Stimulated activated CD8-positive, alpha-beta memory T cell treated with anti-CD3 and anti-CD28 coated beads, Interleukin-4, amount 100 ng/mL, for 48 hours (primary cell): ENCODE measurements at regions not wholly inside any gene's neighbourhood (a gene's known extent, or its start where the extent isn't known, plus 50 kb on each side); places are given as distances from the start of the nearest gene placed in this dataset.
"Not testable (repeated sequence)": the region's sequence is repeated elsewhere in the genome, so short reads cannot be mapped to it uniquely, and the experiment has no call there.

ENCODE experiments used
- DNase-seq: peaks from one replicate; pipeline ENCODE4 v3.0.0-alpha.2; 2020

DNA sequence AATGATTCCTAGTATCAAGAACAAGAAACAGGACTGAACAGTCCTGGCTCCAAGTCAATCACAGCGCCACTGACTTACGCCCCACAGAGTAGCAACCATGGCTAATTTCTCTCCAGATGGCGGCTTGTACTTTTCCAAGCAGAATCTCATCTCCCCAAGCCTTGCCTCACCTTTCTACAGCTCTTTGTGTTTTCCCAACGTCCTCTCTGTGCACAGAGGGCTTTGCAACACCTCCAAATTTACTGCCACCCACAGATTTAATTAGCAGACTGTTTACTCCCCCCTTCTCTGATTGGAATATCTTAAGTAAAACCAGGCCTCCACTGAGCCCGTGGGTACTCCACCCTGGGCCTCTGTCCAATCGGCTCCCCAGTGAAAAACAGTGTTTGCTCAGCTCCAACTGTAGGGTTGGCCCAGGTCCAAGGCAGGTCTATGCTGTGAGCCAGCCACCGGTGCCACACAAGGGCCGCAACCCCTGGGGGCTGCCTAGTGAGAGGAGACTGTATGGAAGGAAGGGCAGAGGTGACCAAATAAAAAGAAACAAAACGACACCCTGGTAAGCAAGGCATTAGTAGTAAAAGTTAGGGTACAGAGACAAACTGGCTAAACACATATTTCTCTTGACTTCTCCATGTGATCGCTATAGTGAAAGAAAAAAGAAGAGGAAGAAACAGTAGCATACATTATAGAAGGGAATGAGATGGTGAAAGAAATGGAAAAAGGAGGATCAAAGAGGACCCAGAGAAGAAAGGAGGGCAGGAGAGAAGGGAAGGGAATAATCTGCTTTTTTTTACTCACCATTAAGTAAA, 128.4 kb upstream of the SOD1 start:
- DNase-seq = no peak

GRCh38 chr21:31530364-31530763, 129.1 kb upstream of the SOD1 start:
- DNase-seq = no peak

DNA sequence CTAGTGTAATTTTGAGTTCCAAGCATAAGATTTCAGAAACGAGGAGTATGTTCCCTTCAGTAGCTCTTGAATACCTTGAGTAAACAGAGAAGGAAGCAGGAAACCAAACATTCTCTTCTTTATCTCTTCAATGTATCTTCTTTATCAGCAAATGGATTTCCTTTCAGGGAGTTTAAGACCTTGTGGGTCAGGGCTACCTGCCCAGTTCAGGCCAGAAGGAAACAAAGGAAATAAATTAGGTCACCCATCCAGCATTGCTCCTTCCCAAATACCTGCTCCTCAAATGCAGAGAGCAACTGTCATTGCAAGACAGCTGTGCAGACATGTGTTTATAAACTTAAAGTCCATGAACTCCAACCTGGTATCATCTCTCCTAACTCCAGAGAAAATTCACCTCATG, 130.1 kb upstream of the SOD1 start:
- DNase-seq = no peak

- no peak for DNase-seq
Measured at GRCh38 chr21:31526040-31526439, 133.5 kb upstream of the SOD1 start.

DNA sequence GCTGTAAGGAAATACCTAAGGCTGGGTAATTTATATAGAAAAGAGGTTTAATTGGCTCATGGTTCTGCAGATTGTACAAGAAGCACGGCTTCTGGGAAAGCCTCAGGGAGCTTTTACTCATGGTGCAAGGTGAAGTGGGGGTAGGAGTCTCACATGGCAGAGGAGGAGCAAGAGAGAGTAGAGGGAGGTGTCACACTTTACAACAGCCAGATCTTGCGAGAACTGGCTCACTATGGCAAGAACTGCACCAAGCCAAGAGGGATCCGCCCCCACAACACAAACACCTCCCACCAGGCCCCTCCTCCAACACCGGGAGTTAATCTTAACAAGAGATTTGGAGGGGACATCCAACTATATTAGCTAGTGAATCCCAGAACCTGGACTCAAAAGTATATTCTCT, 135.4 kb upstream of the SOD1 start:
- no peak for DNase-seq

DNA sequence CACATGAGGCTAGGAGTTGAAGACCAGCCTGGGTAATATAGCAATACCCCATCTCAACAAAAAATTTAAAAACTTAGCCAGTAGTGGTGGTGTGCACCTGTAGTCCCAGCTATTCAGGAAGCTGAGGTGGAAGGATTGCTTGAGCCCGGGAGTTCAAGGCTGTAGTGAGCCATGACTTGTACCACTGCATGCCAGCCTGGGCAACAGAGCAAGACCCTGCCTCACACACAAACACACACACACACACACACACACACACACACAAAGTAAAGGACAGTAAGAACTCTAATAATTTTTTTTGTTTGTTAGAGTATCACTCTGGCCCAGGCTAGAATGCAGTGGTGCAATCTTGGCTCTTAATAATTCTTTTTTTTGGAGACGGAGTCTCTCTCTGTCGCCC, 138.0 kb upstream of the SOD1 start:
- no peak for DNase-seq

- DNase-seq = no peak
Measured at GRCh38 chr21:31520561-31521098, 138.9 kb upstream of the SOD1 start.

DNA sequence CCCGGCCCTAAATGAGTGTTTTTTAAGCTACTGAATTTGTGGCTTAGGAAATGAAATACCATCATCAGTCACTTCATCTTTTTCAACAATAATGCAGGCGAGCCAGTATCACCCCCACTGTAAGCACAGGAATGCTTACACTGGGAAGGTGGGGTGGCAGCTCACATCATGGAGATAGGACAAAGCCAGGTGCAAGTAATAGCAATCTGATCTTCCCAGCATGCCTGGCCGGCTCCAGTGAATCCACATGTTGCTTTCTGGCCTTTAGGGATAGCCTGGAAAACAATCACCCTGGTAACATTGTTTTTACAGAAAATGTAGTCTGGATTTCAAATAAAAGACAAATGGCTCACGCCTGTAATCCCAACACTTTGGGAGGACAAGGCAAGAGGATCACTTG, 140.9 kb upstream of the SOD1 start:
- no peak for DNase-seq

DNA sequence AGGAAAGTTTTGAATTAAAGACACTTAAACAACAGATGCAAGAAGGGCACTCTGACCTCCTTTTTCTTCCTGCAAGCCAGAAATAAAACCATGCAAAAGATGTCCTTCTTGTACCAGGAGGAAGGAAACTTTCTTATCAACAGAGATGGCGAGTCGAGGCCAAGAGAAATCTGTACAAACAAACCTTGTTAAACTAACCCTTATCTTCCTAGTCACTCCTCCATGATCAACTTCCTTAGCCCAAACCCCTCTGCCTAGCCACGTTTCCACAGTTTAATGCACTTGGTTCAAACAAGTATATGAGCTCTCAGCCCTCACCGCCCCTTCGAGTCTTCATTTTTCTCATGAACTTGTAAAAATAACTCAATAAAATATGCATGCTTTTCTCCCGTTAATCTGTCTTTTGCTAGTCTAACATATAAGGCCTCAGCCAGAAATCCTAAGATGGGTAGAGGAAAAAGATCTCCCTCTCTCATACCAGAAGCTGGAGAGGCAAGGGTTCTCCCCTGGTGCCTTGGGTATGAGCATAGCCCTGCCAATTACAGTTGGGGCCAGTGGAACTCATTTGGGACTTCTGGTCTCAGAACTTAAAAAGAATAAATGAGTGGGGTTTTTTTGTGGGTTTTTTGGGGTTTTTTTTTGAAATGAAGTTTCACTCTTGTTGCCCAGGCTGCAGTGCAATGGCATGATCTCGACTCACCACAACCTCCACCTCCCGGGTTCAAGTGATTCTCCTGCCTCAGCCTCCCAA, 141.7 kb upstream of the SOD1 start:
- DNase-seq = no peak

DNA sequence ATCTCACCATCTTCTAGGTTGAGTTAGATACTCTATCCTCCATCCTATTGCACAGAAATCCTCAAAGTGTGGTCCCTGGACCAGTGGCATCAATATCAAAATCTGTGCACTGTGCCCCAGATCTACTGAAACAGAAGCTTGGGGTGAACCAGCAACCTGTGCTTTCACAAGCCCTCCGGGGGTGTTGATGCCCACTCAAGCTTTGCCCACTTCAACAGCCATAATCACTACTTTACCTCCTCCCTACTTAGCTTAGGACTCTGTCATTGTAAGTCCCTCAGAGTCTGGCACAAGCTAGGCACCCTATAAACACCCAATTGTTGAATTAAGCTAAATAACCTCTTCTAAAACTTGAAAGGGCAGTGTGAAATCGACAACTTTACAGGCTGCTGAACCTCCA, 144.2 kb upstream of the SOD1 start:
- no peak for DNase-seq

DNA sequence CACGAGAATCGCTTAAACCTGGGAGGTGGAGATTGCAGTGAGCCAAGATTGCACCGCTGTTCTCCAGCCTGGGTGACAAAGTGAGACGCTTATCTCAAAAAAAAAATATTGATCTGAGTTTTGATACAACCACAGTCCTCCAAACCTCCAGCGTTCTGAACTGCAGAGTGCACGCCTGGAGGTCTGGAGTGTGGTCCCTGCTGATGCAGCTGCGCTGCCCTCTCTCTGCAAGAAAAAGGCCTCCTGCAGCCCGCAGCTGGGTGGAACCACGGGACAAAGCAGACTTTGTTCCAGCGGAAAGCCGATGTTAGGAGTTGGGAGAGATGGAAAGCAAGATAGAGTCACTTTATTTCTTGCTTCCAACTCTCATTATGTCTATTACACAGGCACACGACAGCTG, 144.9 kb upstream of the SOD1 start:
- DNase-seq = no peak

DNA sequence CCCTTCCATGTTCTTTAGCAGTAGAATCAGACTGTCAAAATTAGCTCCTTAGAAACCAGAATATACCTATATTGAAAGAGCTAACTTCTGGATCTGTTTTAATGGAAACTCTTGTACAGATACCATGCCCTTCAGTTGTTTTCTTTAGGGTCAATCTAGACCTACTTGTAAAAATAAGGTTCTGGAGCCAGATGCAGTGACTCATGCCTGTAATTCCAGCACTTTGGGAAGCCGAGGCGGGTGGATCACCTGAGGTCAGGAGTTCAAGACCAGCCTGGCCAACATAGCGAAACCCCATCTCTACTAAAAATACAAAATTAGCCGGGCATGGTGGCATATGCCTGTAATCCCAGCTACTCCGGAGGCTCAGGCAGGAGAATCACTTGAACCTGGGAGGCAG, 146.0 kb upstream of the SOD1 start:
- DNase-seq = not testable (repeated sequence)

GRCh38 chr21:31511999-31512398, 147.5 kb upstream of the SOD1 start:
- DNase-seq = not testable (repeated sequence)

DNA sequence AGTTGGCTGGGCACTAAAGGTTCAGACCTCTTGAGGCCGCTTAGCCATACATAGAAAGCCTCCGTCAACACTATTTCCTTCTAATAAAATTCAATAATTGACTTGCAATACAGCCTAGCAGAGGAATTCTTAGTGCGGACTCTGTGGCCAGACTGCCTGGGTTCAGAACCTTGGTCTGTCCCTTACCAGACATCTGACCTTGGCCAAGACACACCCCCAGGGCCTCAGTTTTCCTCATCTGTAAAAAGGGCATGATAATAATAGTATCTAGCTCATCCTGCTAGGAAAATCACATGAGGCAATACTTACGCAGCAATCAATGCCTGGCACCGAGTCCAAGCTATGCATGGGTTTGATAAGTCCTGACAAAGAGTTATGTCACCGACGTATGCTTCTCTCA, 148.2 kb upstream of the SOD1 start:
- DNase-seq = no peak

- peak; percentile 88 for DNase-seq
Measured at GRCh38 chr21:31509194-31510017, 150.1 kb upstream of the SOD1 start.

GRCh38 chr21:31505975-31506374, 153.5 kb upstream of the SOD1 start:
- DNase-seq = no peak

DNA sequence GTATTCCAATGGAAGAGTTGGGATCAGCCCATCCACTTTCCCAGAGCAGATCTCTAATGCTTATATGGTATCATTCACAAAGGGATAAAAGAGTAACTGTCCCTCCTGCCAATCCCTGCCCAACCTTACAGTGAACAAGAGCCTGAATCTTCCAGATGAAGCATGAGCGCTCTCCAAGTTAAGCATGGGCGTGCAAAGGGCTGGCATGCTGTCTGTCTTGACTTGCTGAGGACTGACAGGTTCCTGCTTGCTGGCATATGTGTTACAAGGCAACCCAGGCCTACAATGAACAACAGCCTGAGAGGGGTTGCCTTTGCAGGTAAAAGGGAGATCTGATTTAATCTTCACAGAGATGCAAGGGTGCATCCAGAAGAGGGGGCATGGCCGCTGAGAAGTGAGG, 155.6 kb upstream of the SOD1 start:
- DNase-seq = no peak

DNA sequence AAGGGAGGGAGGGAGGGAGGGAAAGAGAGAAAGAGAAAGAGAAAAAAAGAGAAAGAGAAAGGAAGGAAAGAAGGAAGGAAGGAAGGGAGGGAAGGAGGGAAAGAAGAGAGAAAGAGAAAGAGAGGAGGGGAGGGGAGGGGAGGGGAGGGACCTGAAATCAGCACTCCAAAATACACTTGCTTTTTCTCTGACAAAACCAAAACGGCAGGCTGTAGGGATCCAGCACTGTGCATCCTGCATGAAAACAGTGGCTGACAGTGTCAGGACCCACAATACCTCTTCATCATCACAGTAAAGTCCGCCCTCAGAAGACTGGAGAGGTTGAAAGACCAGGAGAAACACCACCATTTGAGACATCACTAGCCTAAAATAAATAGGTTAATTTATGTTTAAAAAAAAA, 156.0 kb upstream of the SOD1 start:
- no peak for DNase-seq

- DNase-seq = no peak
Measured at GRCh38 chr21:31502537-31503143, 156.9 kb upstream of the SOD1 start.

GRCh38 chr21:31501926-31502325, 157.6 kb upstream of the SOD1 start:
- no peak for DNase-seq

DNA sequence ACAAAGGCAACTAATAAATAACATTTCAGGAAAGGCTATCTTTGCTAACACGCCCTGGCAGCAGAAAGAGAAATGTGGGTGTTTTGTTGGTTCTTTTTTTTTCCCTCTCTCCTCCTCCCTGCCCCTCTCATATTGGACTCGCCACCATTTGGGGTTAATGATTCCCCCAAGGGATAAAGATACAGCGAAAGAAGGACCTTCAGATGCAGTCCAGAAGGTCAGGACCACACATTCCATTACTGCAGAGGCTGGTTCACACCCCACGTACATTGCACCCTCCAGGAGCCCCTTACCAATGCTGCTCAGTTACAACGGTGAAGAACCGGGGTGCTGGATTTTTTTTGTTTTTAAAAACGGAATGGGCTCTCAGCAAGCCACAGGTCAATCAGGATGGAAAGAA, 156.9 kb upstream of the TIAM1 start:
- DNase-seq = no peak

DNA sequence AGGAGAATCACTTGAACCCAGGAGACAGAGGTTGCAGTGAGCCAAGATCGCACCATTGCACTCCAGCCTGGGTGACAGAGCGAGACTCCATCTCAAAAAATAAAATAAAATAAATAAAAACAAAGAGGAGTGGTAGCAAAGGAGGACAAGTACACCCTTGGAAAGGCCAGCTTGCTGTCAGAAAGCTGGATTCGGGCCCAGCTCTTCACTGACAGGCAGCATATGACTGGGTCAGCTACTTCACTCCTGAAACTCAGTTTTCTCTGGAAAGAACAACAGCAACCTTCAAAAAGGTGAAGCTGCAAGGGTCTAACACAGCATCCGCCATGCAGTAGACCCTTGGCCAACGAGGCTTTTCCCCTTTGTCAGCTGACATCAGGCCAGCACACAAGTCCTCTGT, 156.0 kb upstream of the TIAM1 start:
- DNase-seq = no peak

GRCh38 chr21:31498985-31499384, 154.9 kb upstream of the TIAM1 start:
- no peak for DNase-seq
